GM23248 (cell line): ENCODE measurements at regions not wholly inside any gene's neighbourhood (a gene's known extent, or its start where the extent isn't known, plus 50 kb on each side); places are given as distances from the start of the nearest gene placed in this dataset.

Experiments used
- EZH2 ChIP-seq: fragments of 200-600 bp; sonication (generic); IDR thresholded peaks from 2 replicates; pipeline ENCODE4 v1.6.1; 2018; ENCODE audit warnings: antibody characterized with exemption, mild to moderate bottlenecking; ENCODE audit not compliant: insufficient read depth, poor library complexity, severe bottlenecking
- EZH2phosphoT487 ChIP-seq: fragments of 200-600 bp; sonication (generic); IDR thresholded peaks from 2 replicates; pipeline ENCODE4 v1.6.1; 2018; ENCODE audit warnings: antibody characterized with exemption, moderate library complexity, mild to moderate bottlenecking, low read depth; ENCODE audit not compliant: insufficient read depth

- no peak for TF ChIP-seq EZH2
- no peak for TF ChIP-seq EZH2phosphoT487
Measured at GRCh38 chr14:101683365-101683764, 78.1 kb upstream of the PPP2R5C start.
